ENCODE measurements at regions not wholly inside any gene's neighbourhood (a gene's known extent, or its start where the extent isn't known, plus 50 kb on each side); places are given as distances from the start of the nearest gene placed in this dataset.

DNA sequence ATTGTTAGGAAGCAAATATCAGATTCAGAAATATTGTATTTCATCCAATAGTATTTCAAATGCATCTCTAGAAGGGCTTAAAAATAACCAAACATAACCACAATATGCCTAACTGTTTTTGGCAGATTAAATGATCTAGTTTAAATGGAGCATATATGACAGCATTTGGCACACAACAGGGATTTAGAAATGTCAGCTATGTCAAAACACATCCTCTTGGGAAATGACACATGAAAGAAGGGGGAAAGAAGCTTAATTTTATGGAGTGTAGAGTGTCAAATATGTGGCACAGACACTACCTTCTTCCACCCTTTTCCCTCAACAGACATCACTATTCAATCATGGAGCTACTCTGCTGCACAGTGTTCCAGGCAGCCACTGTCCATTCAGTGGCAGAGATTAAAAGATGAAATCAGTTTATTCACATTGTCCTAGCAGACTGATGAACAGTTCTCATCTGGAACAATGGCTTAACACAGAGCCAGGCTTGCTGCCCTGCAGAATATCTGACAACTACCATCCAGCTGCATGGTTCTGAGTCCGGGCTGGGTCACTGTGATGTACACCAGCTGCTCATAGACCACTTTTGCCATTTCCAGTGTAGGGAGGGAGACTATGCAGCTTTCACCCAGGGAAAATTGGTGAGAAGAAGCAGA is 349.8 kb downstream of the DHX35 start:
- no peak for DNase-seq (ENCODE audit: low read depth in 3 of 3)

DNA sequence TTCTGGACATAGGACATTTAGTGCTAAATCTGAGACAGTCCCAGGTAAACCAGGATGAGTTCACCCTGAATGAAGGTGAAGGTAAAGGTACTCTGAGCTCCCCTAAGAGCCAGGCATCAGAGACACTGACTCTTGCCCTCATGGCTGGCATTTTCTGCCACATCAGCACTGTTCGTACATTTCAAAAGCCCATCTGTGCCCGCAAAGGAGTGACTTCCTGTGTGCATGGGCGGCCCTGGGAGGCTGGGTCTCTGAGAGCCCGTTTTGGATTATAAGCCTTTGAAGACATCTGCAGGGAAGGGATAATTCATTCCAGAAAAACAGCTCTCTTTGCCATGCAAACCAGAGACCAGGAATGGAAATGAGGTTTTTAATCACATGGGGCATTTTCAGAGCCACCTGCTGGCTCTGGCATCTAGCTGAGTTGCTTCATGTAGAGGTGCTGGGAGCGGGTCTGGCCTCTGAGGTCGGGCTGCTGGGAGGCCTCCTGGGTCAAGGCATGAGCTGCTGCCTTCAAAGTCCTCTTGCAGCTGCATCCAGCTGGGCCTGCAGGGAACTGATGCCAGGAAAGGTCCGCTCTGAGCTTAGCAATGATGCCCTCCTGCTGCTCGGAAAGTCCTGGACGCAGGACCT is 348.3 kb downstream of the DHX35 start:
- no peak for DNase-seq (ENCODE audit: low read depth in 3 of 3)

DNA sequence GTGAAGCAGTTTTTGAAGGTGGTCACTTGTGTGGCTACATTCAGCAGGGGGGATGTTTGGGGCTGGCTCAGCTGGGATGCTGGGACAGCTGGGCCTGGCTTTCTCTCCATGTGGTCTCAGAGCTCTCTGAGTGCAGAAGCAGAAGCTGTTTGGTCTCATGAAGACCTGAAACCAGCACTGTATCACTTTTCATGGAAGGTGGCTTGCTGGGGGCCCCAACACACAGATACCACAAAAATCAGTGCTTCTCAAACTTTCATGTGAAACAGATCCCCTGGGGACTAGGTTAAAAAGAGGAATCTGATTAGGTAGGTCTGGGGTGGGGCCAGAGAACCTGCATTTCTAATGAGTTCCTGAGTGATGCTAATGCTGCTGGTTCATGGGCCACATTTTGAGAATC is 347.3 kb downstream of the DHX35 start:
- no peak for DNase-seq (ENCODE audit: low read depth in 3 of 3)

DNA sequence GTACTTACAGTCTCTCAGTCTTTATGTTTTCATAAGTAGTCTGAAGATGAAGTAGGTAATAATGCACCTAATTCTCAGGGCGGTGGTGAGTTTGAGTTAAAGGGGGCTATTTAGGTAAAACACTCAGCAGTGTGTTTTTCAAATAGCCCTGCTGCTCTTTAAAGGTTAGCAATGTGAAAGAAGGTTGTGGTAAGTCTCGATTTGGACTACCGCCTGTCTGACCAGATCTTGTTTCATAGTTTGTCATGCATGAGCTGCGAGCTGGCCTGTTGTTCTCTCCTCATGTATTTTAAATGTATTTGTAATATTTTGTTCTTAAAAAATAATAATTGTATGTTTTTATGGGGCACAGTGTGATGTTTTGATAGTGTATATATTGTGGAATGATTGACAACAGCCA is 340.2 kb downstream of the DHX35 start:
- no peak for DNase-seq (ENCODE audit: low read depth in 3 of 3)

DNA sequence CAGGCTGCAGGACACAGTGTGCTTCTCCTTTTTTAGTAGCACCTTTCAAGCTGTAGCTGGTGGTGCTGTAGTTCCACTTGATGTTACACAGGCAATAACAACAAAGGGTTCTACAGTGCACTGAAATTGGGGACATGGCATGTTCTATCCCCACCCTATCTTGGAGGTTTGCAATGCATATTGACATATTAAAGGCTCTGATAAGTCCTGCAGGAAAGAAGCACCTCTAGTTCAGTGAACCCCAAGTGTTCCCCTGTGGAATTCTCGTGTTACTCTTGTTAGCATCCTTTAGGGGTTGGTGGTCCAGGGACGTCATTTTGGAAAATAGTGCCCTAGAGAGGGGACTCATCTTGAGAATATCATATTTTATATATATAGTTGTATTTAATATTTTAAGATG is 337.6 kb downstream of the DHX35 start:
- no peak for DNase-seq (ENCODE audit: low read depth in 3 of 3)

DNA sequence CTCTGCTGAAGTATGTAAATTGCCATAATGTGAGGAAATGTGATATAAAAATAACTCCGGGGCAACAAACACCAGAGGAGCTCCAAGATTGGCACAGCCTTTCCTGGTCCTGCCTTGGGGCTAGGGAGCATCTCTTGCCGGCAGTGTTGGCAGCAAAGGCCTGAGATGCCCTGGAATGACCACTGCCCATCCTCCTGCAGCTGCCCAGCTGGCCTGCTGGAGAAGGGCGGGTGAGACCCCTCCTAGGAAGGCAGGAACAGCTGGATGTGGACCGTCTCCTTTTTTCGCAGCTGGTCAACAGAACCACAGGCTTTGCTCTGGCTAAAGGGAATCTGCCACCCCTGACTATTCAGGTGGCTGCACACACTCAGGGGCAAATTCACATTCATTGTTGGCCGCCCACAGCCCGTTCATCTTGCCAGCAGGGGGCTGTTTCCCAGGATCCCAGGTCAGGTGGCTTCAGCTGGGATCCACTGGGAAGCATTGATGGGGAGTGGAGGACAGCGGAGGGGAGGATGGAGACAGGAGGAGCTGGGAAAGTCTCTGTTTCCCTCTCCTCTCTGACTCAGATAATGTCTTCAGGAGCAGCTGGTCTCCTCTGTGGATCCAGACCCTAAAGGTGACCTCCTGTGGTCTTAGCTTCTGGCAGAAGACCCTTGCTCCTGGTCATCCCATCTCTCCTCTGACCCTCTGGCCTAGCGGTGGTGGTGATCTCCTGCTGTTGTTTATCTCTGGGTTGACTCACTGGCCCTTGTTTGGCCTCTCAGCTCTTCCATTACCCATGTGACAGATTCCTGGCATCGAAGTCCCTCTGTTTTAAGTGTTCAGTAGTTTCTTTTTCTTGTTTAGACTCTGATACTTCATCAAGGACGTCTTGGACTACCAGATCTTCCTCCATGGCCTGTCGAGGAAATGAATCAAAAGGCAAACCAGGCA is 336.7 kb downstream of the DHX35 start:
- no peak for DNase-seq (ENCODE audit: low read depth in 3 of 3)

DNA sequence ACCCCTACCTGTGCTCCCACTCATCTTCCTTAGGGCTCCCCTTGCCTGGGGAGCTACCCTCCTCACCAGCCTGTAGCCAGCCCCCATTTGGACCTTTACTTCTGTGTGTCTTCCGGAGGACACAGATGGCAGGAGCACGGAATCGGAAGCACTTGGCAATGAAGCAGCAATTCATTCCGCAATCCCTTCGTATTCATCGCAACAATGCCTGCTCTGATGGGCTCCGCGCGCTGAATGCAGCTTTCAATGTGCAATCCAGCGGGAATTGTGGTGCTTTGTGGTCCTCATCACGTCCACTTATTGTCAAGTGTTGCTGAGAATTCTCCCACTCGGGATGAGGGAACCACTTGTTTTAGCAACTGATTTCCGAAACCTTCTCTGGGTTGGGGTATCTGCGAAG is 336.0 kb downstream of the DHX35 start:
- no peak for DNase-seq (ENCODE audit: low read depth in 3 of 3)

DNA sequence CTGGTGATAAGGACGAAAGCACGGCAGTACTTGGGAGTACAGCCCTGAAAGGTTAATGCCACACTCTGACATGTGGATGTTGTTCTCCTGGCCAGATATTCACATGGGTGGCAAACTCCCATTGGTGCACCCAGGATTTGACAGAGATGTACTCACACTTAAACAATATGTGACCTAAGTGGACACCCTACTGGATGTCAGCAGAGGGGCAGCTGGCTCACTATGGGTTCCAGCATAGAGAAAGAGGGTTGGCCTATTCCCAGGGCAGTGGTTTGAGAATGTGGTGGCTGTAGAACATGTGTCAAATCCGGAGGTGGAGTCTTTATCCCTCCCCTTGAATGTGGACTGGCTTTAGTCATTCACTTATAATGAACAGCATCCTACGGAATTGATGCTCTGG is 333.2 kb downstream of the DHX35 start:
- DNase-seq (ENCODE audit: low read depth in 3 of 3): no peak

DNA sequence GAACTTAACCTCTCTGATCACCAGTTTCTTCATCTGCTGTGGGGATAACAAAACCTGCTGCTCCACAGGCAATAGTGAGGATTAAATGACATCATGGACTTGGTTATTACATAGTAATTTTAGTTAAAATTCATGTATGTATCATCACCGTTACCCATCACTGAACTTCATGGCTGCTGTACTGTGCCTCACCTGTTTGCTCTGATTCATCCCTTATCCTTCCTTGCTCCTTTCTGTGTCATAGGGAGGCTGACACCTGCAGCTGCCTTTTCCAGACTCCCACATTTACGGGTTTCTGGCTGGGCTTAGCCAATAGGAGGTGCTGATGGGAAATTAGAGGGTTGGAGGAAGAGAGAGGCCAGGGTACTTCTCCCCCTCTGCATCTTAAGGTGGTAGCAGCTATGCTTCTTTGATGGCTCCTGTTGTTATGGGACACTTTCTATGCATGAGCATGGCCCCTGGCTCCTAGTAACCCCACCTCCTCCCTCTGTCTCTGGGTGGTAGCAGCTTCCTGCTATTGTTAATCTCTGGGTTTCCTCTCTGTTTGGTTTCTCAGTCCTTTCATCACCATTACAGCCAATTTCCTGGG is 332.1 kb downstream of the DHX35 start:
- DNase-seq (ENCODE audit: low read depth in 3 of 3): no peak

DNA sequence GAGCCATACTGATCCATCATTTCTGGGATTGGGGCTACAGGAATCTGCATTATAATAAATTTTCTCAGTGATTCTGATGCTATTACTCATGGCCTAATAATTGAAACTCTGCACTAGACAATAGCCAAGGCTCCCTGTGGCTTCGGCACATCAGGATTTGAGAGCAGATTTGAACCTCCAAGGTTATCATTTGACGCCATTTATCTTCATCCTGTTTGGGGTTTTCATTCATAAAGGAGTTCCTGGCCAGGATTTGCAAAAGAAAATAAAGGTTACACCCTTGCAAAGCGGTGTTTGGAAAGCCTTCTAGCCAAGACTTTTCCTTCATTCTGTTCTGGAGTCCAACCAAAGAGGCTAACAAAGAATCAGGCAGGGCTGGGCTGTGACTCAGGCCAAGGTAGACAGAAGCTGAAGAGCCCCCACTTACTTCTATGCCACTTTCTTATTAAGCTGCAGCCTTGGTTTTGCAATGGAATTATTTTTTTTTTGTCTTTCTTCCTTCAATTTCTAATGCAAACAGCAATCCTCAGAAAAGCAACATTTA is 330.1 kb downstream of the DHX35 start:
- no peak for DNase-seq (ENCODE audit: low read depth in 3 of 3)

DNA sequence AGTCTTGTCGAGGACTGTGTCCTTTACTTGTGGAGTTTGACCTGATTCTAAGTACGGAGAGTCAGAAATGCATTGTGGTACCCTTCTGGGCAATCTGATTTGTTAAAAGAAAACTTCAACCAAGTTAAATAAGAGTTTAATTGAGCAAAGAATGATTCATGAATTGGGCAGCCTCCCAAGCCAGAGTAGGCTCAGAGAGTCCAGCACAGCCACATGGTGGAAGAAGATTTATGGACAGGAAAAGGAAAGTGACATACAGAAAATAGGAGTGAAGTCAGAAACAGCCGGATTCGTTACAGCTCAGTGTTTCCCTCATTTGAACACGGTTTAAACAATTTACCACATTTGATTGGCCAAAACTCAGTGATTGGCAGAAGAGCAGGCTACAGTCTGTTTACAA is 329.2 kb downstream of the DHX35 start:
- DNase-seq (ENCODE audit: low read depth in 3 of 3): no peak

DNA sequence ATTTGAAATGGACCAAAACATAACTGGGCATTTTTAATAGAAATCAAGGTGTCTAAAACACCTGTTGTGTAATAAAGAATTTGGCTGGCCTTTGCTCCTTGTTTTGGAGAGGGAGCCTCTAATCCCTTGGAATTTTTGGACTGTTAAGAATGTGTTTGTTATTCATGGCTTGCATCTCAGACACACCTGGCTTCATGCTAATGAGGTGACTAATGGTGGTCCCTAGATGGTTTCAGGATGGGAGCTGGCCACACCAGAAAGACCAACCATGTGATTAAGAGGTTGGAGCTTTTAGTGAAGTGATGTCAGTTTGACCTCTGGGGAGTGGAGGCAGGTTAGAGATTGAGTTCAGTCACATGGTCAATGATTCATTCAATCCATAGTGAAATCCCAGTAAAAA is 328.4 kb downstream of the DHX35 start:
- DNase-seq (ENCODE audit: low read depth in 3 of 3): no peak

DNA sequence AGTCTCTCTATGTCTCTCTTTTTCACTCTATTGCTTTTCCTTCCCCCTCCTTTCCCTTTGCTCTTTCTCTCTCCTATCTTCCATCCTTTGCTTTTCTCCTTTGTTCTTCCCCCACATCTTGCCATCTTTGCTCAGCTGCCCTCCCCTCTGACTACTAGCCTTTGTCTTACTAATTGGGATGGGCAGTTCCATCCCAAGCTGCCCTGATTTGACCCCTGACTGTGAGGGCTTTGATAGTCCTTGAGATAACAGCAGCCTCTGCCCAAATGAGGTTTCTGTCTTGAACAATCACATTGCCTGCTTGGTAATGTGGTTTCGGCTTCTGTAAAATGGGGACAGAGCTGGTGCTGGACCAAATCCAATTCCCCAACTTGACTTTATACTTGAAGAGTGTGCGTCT is 327.7 kb downstream of the DHX35 start:
- DNase-seq (ENCODE audit: low read depth in 3 of 3): no peak

DNA sequence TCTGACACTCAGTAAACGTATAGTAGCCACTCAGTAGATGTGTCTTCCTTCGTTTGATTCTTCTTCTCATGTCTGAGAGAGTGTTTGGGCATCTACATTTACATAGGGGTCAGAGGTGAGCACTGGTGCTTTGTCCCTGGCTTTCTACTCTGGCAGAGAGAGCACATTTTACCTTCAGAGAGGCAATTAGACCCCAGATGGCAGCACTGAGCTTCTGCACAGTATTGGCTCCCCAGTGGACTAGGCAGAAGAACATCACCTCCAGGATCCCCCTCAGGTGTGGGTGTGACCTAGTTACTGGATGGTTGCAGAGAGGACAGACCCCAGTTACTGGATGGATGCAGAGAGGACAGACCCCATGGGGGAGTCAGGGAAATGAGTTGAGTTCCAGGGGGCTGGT is 327.2 kb downstream of the DHX35 start:
- no peak for DNase-seq (ENCODE audit: low read depth in 3 of 3)

DNA sequence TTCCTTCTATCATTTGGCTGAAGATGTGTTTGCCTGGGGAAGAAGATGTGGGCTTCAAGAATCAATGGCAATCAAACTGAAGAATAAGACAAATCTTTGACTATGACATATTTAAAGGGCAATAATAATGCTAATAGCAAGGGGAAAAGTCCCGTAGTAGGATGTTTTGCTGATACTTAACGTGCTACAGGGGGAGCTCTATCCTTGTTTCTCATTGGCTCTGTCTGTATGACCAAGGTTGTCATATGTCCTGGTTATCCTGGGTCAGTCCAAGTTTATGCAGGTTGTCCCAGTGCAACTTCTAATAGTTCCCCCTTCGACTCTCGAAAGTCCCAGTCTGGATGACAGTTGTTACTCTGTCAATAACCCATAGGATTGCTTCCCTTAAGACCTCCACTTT is 321.3 kb downstream of the DHX35 start:
- no peak for DNase-seq (ENCODE audit: low read depth in 3 of 3)

DNA sequence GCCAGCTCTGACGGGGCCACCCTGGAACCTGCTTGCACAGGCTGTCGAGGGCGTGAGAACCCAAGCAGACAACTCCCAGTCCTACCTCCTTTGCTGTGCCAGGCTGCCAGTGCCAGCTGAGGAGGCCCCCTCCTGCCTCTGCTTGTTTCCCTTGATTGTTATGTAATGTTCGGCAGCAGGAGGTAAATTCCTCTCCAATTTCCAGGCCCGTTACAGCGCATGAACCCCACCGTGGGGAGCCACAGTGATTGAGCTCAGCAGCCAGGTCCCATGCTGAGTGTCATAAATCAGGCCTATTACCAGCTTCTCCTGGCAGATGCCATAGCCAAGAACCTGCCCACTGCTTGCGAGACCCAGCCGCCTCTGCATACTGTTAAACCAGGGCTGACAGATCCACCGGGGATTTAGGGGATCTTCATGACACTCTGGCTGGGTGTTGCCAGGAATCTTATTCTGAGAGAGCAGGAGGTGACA is 320.5 kb downstream of the DHX35 start:
- DNase-seq (ENCODE audit: low read depth in 3 of 3): no peak

DNA sequence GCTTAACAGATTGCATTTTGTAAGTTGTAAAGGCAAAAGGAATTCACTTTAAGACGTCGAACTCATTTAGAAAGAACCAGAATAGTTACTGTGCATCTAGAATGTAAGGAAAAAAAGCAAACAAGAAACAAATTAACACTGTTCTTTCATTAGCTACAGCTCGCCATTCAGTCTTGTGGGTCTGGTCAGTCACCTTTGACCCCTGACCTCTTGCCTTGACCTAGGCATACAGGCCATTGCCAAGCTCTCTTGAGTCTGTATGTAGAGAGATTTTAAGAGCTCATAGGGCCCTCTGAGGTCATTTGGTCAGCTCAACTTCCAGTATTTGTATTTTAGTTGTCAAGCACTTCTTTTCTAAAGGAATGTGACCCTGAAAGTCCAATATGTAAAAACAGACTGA is 318.7 kb downstream of the DHX35 start:
- DNase-seq (ENCODE audit: low read depth in 3 of 3): no peak

DNA sequence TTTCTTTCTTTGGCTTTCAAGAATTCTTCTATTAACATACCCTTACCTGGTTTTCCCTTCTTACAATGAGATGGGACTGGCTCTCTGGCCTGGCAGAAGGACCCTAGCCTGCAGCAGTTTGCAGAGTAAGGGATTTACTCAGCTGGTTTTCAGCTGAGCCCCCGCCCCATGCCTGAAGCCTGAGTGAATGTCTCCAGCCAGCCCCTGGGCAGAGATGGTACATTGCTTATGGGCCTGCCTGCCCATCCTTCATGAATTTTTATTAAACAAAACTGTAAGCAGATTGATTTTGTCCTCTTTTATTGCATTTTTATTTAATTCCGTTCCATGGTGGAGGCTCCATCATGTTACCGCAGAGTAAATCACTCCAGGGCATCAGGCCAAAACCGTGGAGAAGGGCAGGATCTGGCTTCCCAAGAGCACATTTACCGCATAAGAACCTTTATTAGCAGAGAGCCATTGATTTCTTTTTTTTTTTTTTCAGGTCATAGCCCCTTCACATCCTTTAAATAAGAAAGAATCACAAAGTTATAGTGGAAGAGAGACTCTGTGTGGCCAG is 316.2 kb downstream of the DHX35 start:
- DNase-seq (ENCODE audit: low read depth in 3 of 3): no peak

DNA sequence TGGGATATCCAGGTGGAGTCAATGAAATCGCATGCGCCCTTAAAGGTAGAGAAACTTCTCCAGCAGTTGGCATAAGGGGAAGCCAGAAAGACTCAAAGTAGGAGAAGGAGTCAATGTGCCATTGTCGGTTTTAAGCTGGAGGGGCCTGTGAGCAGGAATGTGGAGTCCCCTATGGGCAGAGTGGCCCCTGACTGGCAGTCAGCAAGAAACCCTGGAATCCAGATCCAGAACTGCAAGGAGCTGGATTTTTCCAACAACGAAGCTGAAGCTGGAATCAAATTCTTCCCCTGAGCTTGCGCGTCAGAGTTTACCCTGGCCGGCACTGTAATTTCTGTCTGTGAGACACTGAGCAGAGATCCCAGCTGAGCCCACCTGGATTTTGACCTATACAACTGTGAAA is 315.0 kb downstream of the DHX35 start:
- DNase-seq (ENCODE audit: low read depth in 3 of 3): no peak

DNA sequence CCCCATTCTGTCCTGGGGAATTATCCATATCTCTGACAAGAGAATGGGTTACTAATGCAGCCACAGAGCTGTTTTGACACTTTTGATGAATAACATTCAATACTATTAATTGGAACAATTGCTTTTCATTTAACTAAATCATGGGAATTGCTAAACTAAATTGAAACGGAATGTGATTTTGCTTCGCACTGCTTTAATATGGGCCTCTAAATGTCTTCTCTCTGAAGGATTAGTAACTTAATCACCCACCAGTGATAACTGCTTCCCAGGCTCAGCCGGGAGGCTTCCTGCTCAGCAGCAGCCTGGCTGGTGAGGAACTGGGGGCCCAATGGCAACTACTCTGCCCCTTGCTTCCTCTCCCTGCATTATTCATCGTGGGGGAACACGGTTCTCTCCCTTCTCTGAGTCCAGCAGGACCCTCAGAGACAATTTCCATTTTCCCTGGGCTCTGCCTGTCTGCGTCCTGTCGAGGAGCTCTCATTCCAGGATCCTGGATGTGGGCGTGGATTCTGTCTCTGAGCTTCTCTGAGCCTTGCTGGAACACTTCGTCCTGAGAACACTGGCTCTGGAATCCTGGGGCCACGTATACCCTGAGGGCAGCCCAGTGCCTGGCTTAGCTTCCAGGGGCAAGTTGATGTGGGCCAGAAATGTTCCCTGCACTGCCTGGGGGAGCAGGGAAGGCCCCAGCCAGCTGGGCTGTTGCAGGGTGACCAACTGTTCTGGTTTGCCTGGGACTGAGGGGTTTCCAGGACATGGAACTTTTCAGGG is 308.9 kb downstream of the DHX35 start:
- DNase-seq (ENCODE audit: low read depth in 3 of 3): no peak

Measured in stimulated activated CD4-positive, alpha-beta T cell treated with anti-CD3 and anti-CD28 coated beads, TNF-alpha, amount 100 ng/mL, for 24 hours (primary cell).